Endothelial cell of umbilical vein (primary cell): ENCODE measurements at regions not wholly inside any gene's neighbourhood (a gene's known extent, or its start where the extent isn't known, plus 50 kb on each side); places are given as distances from the start of the nearest gene placed in this dataset.

Experiments
- BruUV-seq: library from RNA; stranded (reverse); fragments of 400-500 nt; replicated peaks from 2 replicates; lab custom pipeline; 2021; lab: Mats Ljungman, UMichigan
- CTCF ChIA-PET: fragments of 300-600, 350-600 bp; sonication (Branson Sonifier 250); formaldehyde crosslinking; loops from one replicate; lab custom pipeline; 2021; ENCODE audit warnings: antibody characterized with exemption, inconsistent platforms; lab: Charles Lee
- POLR2A ChIA-PET: fragments of 300-600, 350-600 bp; sonication (Branson Sonifier 250); formaldehyde crosslinking; loops from one replicate; lab custom pipeline; 2021; ENCODE audit warnings: antibody characterized with exemption, inconsistent platforms; lab: Charles Lee
- DNase-seq: peaks from one replicate; pipeline ENCODE4 v3.0.0-alpha.2; 2011; ENCODE audit warnings: low read depth, low spot score
- FAIRE-seq: peaks from 2 replicates; lab custom pipeline; 2011; peaks lifted over from hg19 to GRCh38; lab: Jason Lieb, UNC
- H2AFZ ChIP-seq: 2 replicates; pipeline ENCODE4 v1.6.0; 2012; ENCODE audit warnings: low read depth, low read length, control low read depth, inconsistent platforms
- H3K27ac ChIP-seq: 2 replicates; pipeline ENCODE4 v1.5.1; 2011; ENCODE audit warnings: low read depth, mild to moderate bottlenecking, control low read depth, low read length, moderate library complexity; ENCODE audit not compliant: insufficient read depth
- H3K27me3 ChIP-seq, 2 experiments: 2 replicates each; pipeline versions ENCODE4 v1.6.0 to v1.6.1; 2011; ENCODE audit warnings: low read length in 2 of 2, mixed read lengths in 1 of 2; ENCODE audit not compliant: control insufficient read depth in 2 of 2, insufficient read depth in 2 of 2
- H3K36me3 ChIP-seq, 2 experiments: 2 replicates in 1 of 2; 3 replicates in 1 of 2; pipeline ENCODE4 v1.5.1; 2011; ENCODE audit warnings: low read length in 2 of 2, mild to moderate bottlenecking in 1 of 2, moderate library complexity in 1 of 2; ENCODE audit not compliant: control insufficient read depth in 2 of 2, insufficient read depth in 2 of 2; ENCODE audit errors: extremely low read depth in 1 of 2
- H3K4me1 ChIP-seq: 3 replicates; pipeline ENCODE4 v1.5.1; 2011; ENCODE audit warnings: mild to moderate bottlenecking, low read length; ENCODE audit not compliant: control insufficient read depth, insufficient read depth; ENCODE audit errors: extremely low read depth
- H3K4me2 ChIP-seq: 2 replicates; pipeline ENCODE4 v1.6.1; 2011; ENCODE audit warnings: low read length, control low read depth, mixed read lengths; ENCODE audit not compliant: insufficient read depth
- H3K4me3 ChIP-seq, 3 experiments: fragments of 200-600 bp in 1 of 3; sonication (generic), shearing (Covaris generic) in 1 of 3; replicated peaks in 1 of 3; 2 replicates each; pipeline ENCODE4 v1.5.1; 2011 to 2016; ENCODE audit warnings: control low read depth in 3 of 3, low read length in 3 of 3, mild to moderate bottlenecking in 2 of 3, inconsistent platforms in 1 of 3, low read depth in 1 of 3, moderate library complexity in 1 of 3; ENCODE audit not compliant: insufficient read depth in 1 of 3
- H3K79me2 ChIP-seq: 2 replicates; pipeline ENCODE4 v1.6.0; 2012; ENCODE audit warnings: low read length, inconsistent platforms; ENCODE audit not compliant: control insufficient read depth, insufficient read depth
- H3K9ac ChIP-seq: replicated peaks from 2 replicates; pipeline ENCODE3; 2011; ENCODE audit warnings: low read length, control low read depth; ENCODE audit not compliant: insufficient read depth; ENCODE audit errors: extremely low read depth
- H3K9me1 ChIP-seq: replicated peaks from 3 replicates; pipeline ENCODE4 v1.6.0; 2011; ENCODE audit warnings: mild to moderate bottlenecking, low read length; ENCODE audit not compliant: control insufficient read depth, insufficient read depth; ENCODE audit errors: extremely low read depth
- H3K9me3 ChIP-seq: replicated peaks from 2 replicates; pipeline ENCODE4 v1.5.1; 2012; ENCODE audit warnings: low read length, inconsistent platforms; ENCODE audit not compliant: control insufficient read depth, insufficient read depth
- H4K20me1 ChIP-seq: replicated peaks from 2 replicates; pipeline ENCODE3; 2011; ENCODE audit warnings: mild to moderate bottlenecking, low read length; ENCODE audit not compliant: control insufficient read depth, insufficient read depth; ENCODE audit errors: extremely low read depth
- CTCF ChIP-seq, 2 donors: IDR thresholded peaks; 1 replicate in 1 of 2; 2 replicates in 1 of 2; pipeline ENCODE4 v1.5.1; 2011; ENCODE audit warnings: low read length in 2 of 2, mild to moderate bottlenecking in 2 of 2, moderate library complexity in 2 of 2, control low read depth in 1 of 2, inconsistent platforms in 1 of 2, low read depth in 1 of 2; ENCODE audit not compliant: insufficient read depth in 1 of 2; ENCODE audit errors: extremely low read depth in 1 of 2
- EZH2 ChIP-seq: IDR thresholded peaks from 2 replicates; pipeline ENCODE4 v1.6.1; 2012; ENCODE audit warnings: borderline replicate concordance, low read depth, mild to moderate bottlenecking, moderate library complexity, low read length, inconsistent platforms; ENCODE audit not compliant: severe bottlenecking
- FOS ChIP-seq: IDR thresholded peaks from 2 replicates; pipeline ENCODE4 v1.6.1; 2011; ENCODE audit warnings: mild to moderate bottlenecking, low read length, moderate library complexity, borderline replicate concordance; ENCODE audit not compliant: insufficient read depth
- GATA2 ChIP-seq: IDR thresholded peaks from 2 replicates; pipeline ENCODE4 v1.7.0; 2011; ENCODE audit warnings: low read depth, mild to moderate bottlenecking, moderate library complexity, mixed read lengths, low read length; ENCODE audit not compliant: insufficient read length, insufficient read depth
- JUN ChIP-seq: IDR thresholded peaks from 2 replicates; pipeline ENCODE4 v1.6.1; 2011; ENCODE audit warnings: borderline replicate concordance, low read depth; ENCODE audit not compliant: insufficient read length, insufficient read depth
- MAX ChIP-seq: IDR thresholded peaks from 2 replicates; pipeline ENCODE4 v1.6.1; 2011; ENCODE audit not compliant: insufficient read depth, insufficient read length
- MYC ChIP-seq: IDR thresholded peaks from one replicate; pipeline ENCODE4 v1.6.1; 2011; ENCODE audit warnings: mild to moderate bottlenecking, low read depth, low read length
- POLR2A ChIP-seq: IDR thresholded peaks from 2 replicates; pipeline ENCODE4 v1.6.1; 2012; ENCODE audit warnings: low read depth, mild to moderate bottlenecking, control low read depth, low read length
- POLR2AphosphoS5 ChIP-seq: IDR thresholded peaks from 2 replicates; pipeline ENCODE4 v1.6.1; 2012; ENCODE audit warnings: low read depth, mild to moderate bottlenecking, control low read depth, low read length, moderate library complexity; ENCODE audit not compliant: insufficient read depth
- dilution Hi-C: fragments of 300-500 bp; cut with MboI; formaldehyde crosslinking; loops from one replicate; pipeline ENCODE4 v1.15.0; 2019; ENCODE audit warnings: low sequenced_read_pairs; ENCODE audit not compliant: extremely low pct_ligation_motif_present
- intact Hi-C: fragments of 100-400 bp; cut with micrococcal nuclease; formaldehyde crosslinking; loops from one replicate; pipeline ENCODE4 v1.10.0; 2022

- Histone ChIP-seq H3K4me2 (no peak overlapping the region), H3K9ac (no peak overlapping the region), H3K4me1 (no peaks in the 10 kb centered on the region), H3K9me1 (no peaks in the 10 kb centered on the region), H3K27me3 (no peaks in the 10 kb centered on the region), H3K9me3 (no peaks in the 10 kb centered on the region), H4K20me1 (no peaks in the 10 kb centered on the region), H3K79me2 (no peaks in the 10 kb centered on the region), H3K36me3 (no peaks in the 10 kb centered on the region), H3K4me3 (no peak overlapping the region), H3K27ac (no peak overlapping the region), H2AFZ (no peak overlapping the region)
- no peak for TF ChIP-seq MYC
- TF ChIP-seq MAX: no peak
- TF ChIP-seq FOS: no peak
- no peak for TF ChIP-seq GATA2
- TF ChIP-seq EZH2: no peak
- no peak for TF ChIP-seq CTCF (IDR thresholded peaks at IDR 0.05; ENCODE audit: extremely low read depth in 1 of 2, insufficient read depth in 1 of 2, low read depth in 1 of 2, low read length in 2 of 2)
- no peak for TF ChIP-seq JUN
- no peak for TF ChIP-seq POLR2A
- no peak for TF ChIP-seq POLR2AphosphoS5
- no peak for DNase-seq
- ChIA-PET CTCF (no interaction called here), POLR2A (no interaction called here)
- no TSS peak for BruUV-seq
- dilution Hi-C loops: no loop called here
- intact Hi-C loops: no loop called here
- no peak for FAIRE-seq
Measured at GRCh38 chr12:107914460-107914977, 140.0 kb downstream of the ASCL4 start.
